COLO668 (cell line): ENCODE measurements at regions not wholly inside any gene's neighbourhood (a gene's known extent, or its start where the extent isn't known, plus 50 kb on each side); places are given as distances from the start of the nearest gene placed in this dataset.
A peak's percentile ranks its signal among the peaks of the same experiment; 100 is the strongest.

Source experiments
- DNase-seq: peaks from one replicate; lab custom pipeline; 2025; ENCODE audit not compliant: unreplicated experiment; lab: John Stamatoyannopoulos, UW

- no peak for DNase-seq
Observed at GRCh38 chr1:187872550-187872949, 1043.8 kb downstream of the PLA2G4A start.

GRCh38 chr1:187873126-187873525 is 1044.4 kb downstream of the PLA2G4A start:
- DNase-seq: no peak

GRCh38 chr1:187876775-187877174 is 1048.0 kb downstream of the PLA2G4A start:
- no peak for DNase-seq

GRCh38 chr1:187877220-187877619 is 1048.5 kb downstream of the PLA2G4A start:
- peak; percentile 59 for DNase-seq

GRCh38 chr1:187878883-187879282 is 1050.1 kb downstream of the PLA2G4A start:
- no peak for DNase-seq

DNA sequence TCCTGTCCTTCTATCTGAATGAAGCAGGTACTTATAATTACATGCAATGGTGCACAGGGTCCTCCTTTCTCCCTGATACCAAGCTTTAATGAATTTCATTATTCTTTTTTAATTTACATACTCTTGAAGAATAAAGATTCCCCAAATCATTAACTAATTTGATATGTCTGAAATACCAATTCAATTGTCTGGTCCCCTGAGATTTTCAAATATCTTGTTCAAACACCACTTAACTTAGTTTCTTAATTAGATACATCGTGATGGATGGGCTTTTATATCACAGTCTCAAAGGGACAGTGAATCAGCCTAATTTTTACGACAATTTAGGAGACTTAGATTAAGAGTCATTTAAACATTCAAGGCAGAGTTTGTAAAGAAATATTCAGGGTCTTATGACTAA is 1054.6 kb downstream of the PLA2G4A start:
- no peak for DNase-seq

DNA sequence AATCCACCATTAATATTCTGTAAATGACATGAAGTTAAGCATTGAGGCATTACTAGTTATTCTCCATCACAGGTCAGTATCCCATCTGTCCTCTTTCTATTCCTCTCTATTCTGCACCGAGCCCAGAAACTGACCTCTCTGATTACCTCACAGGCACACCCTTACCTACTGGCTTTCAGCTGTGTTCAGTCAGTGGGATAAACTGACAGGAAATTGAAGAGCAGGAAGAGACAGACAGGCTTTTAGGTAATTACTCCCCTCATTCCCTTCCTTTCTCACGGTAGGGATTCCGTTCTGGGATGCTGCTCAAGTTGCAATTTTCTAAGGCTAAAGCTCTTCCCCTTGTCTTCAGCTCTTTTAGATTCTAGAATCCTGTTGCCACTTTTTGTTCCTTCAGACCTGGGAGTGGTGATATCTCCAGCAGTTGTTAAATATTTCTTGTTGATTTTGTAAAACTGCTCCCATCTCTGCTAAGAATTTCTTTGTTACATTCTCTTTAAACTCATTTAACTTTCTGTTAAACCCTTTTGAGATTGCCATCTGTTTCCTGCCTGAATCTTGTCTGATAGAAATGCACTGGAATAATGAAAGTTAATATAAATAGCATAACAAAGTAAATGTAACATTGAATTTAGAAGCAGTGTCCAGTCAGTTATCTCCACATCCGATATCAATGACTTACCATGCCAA is 1063.4 kb downstream of the PLA2G4A start:
- no peak for DNase-seq

DNA sequence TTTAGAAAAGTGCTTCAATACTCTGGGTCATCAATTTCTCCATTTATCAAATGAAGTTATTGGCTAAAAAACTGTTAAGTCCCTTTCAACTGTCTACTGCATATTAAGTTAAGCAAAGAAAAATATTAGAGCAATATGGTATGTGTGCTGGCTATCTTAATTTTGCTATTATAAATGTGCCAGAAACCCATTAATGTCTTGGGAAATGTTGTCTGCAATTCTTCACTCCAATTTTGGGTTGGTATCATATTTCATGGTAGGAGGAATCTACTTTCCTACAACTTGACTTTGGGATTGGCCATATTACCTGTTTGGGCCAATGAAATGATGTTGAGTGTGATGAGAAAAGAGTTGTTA is 1063.9 kb downstream of the PLA2G4A start:
- DNase-seq: no peak

GRCh38 chr1:187893471-187893870 is 1064.7 kb downstream of the PLA2G4A start:
- DNase-seq: no peak

- DNase-seq: no peak
Observed at GRCh38 chr1:187894349-187894748, 1065.6 kb downstream of the PLA2G4A start.

DNA sequence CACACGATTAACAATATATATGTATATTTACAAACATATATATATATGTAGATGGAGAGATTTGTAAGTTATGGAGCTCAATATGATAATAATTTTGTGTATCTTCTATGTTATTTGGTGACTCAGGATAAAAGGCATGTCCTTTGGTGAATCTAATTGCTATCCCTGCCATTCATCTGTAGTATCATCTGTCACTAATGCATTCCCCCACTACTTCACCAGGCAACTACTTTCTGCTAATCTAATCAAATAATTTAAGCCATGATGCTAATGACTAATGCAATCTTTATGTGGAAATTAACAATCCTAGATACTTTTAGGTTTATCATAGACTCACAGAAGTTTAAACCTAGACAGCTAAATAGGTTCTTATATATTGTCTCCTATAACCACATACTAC is 1074.5 kb downstream of the PLA2G4A start:
- DNase-seq: no peak

GRCh38 chr1:187909382-187909781 is 1080.6 kb downstream of the PLA2G4A start:
- DNase-seq: no peak

GRCh38 chr1:187911820-187912219 is 1083.1 kb downstream of the PLA2G4A start:
- no peak for DNase-seq

DNA sequence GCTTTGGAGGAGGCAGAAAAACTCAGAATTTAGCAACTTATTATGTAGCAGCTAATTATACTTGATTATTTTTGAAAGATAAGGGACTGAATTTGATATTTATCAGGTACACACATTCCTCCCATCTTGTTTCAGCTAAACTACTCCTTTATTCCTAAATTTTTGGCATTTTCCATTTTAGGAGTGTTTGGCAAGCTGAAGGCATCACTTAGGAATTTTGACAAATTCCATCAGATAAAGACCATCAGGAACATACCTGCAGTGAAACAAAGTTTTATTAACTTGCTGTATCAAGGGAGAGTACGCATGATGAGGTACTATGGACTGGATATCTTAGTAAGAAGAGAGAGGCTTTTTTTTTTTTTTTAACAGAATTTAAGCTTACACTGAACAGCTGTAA is 1092.2 kb downstream of the PLA2G4A start:
- DNase-seq: no peak

GRCh38 chr1:187921426-187921825 is 1092.7 kb downstream of the PLA2G4A start:
- no peak for DNase-seq

DNA sequence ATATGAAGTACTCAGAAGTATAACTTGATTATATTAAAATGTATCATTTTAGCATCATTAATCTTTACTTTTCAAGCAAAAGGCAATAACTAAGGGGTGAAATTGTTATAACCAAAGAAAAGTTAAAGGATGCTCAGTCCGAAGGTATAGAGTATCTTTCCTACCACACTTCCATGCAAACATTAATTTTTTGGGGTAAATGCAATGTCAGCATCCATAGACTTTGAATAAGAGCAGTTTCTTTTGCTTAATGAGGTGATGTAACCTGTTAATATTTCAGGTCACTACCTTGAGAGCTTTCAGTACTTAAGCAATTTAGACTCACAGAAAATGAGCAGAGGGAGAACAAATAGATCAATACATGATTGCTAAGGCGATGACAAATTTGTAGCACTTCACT is 1093.5 kb downstream of the PLA2G4A start:
- no peak for DNase-seq

DNA sequence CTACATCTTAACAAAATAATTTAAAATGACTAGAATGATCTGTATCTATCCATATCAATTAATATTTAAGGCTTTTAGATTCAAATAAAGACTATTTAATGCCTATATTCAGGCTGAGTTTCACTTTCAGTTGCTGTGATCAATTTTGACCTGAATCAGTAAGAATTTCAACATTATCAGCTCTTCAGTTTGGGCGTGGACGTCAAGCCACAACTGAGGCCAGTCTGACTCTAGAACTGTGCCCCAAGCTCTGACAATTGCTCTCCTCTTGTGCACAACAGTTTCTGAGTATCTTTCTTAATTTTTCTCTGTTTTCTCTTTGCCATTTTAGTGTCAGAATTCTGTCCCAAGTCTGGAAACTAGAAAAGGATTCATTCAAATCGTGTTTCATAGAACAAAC is 1095.5 kb downstream of the PLA2G4A start:
- DNase-seq: no peak

DNA sequence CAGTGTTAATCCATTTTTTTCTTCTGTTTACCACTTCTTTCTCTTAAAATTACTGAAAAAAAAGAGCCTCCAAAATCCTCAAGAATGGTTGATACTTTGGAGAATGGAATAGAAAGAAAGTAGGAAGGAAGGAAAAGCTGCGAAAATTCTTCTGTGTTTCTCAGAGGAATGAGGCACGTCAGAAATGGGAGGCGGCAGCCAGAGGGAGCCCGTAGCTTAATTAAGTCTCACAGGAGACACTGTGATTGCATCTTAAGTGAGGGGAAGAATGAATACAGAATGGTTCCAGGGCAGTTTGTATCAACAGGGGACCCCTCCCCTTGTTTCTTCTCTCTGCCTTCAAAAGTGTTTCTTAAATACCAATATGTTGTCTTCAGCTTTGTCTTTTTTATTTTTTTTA is 1099.5 kb downstream of the PLA2G4A start:
- no peak for DNase-seq

GRCh38 chr1:187928696-187929095 is 1099.9 kb downstream of the PLA2G4A start:
- DNase-seq: no peak

GRCh38 chr1:187931776-187932175 is 1103.0 kb downstream of the PLA2G4A start:
- DNase-seq: no peak

- no peak for DNase-seq
Observed at GRCh38 chr1:187933562-187934419, 1105.0 kb downstream of the PLA2G4A start.

DNA sequence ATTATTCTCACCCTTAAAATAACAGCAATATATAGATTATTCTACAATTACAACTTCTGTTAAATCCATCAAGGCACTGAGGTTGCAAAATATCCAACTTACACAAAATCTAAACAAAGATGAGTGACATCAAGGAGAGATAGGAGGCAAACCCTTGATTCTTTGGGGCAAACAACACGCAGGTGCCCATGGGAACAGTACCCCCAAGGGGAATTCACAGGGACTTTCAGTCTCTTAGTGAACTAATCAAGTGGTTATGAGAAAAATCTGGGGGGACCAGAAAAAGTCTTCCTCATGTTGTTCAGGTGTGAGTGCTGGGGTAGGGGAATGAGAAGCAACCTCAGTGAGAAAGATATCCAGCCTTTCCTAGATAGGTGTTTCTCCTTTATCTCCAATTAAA is 1107.9 kb downstream of the PLA2G4A start:
- DNase-seq: no peak

DNA sequence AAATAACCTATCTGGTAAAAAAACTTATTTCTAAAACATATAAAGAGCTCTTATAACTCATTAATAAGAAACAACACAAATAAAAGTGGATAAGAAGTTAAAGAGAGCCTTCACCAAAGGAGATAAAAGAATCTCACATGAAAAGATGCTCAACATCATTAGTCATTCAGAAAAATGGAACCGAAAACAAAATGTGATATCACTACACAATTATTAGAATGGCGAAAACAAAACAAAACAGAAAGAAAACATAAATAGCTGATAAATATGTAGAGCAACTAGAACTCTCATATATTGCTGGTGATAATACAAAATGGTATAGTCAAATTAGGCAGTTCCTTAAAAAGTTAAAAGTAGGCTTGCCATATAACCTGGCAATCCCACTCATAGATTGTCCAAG is 1109.3 kb downstream of the PLA2G4A start:
- no peak for DNase-seq
